Keratinocyte (primary cell): ENCODE measurements at regions not wholly inside any gene's neighbourhood (a gene's known extent, or its start where the extent isn't known, plus 50 kb on each side); places are given as distances from the start of the nearest gene placed in this dataset.

Source experiments
- EZH2 ChIP-seq: IDR thresholded peaks from one replicate; pipeline ENCODE4 v1.6.1; 2012; ENCODE audit warnings: inconsistent platforms, mild to moderate bottlenecking, low read length, moderate library complexity
- TF ChIP-seq, protein P1 (sequence below), 3 experiments: IDR thresholded peaks in 1 of 3; conservative IDR thresholded peaks in 1 of 3; optimal IDR thresholded peaks in 1 of 3; 2 replicates in 2 of 3; 3 replicates in 1 of 3; pipeline versions ENCODE3 to v1.5.1; 2011; ENCODE audit warnings: low read length in 3 of 3, mild to moderate bottlenecking in 3 of 3, moderate library complexity in 2 of 3, control low read depth in 1 of 3, inconsistent platforms in 1 of 3; ENCODE audit not compliant: insufficient read depth in 2 of 3; ENCODE audit errors: extremely low read depth in 1 of 3

DNA sequence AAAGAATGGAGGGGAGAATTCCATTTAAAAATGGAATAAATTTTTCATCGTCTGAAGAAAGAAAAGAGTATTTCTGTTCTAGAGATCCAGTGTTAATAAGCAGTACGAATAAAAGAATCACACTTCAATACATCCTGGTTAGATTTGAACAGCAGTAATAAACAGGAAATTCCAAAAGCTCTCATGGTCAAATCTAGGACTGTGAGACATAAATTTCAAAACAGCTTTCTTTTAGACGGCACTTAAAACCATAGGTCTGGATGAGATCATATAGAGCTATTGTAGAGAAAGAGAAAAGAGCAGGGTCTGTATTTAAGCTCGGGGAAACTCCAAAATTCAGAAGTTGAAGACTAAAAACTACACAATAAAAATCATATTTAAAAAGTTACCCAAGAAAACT is 1006.9 kb upstream of the CTNND2 start:
- TF ChIP-seq, protein P1, sequence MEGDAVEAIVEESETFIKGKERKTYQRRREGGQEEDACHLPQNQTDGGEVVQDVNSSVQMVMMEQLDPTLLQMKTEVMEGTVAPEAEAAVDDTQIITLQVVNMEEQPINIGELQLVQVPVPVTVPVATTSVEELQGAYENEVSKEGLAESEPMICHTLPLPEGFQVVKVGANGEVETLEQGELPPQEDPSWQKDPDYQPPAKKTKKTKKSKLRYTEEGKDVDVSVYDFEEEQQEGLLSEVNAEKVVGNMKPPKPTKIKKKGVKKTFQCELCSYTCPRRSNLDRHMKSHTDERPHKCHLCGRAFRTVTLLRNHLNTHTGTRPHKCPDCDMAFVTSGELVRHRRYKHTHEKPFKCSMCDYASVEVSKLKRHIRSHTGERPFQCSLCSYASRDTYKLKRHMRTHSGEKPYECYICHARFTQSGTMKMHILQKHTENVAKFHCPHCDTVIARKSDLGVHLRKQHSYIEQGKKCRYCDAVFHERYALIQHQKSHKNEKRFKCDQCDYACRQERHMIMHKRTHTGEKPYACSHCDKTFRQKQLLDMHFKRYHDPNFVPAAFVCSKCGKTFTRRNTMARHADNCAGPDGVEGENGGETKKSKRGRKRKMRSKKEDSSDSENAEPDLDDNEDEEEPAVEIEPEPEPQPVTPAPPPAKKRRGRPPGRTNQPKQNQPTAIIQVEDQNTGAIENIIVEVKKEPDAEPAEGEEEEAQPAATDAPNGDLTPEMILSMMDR (optimal IDR thresholded peaks at IDR 0.05 in 1 of 3, IDR thresholded peaks at IDR 0.05 in 1 of 3, conservative IDR thresholded peaks at IDR 0.05 in 1 of 3; ENCODE audit: extremely low read depth in 1 of 3, insufficient read depth in 2 of 3, low read length in 3 of 3), result no peak
- TF ChIP-seq EZH2, result no peak
